ENCODE measurements at regions not wholly inside any gene's neighbourhood (a gene's known extent, or its start where the extent isn't known, plus 50 kb on each side); places are given as distances from the start of the nearest gene placed in this dataset.

GRCh38 chr2:126220331-126220730 is 435.6 kb upstream of the GYPC start:
- TF ChIP-seq POLR2A (IDR thresholded peaks at IDR 0.05), result no peak
- TF ChIP-seq, protein P1, sequence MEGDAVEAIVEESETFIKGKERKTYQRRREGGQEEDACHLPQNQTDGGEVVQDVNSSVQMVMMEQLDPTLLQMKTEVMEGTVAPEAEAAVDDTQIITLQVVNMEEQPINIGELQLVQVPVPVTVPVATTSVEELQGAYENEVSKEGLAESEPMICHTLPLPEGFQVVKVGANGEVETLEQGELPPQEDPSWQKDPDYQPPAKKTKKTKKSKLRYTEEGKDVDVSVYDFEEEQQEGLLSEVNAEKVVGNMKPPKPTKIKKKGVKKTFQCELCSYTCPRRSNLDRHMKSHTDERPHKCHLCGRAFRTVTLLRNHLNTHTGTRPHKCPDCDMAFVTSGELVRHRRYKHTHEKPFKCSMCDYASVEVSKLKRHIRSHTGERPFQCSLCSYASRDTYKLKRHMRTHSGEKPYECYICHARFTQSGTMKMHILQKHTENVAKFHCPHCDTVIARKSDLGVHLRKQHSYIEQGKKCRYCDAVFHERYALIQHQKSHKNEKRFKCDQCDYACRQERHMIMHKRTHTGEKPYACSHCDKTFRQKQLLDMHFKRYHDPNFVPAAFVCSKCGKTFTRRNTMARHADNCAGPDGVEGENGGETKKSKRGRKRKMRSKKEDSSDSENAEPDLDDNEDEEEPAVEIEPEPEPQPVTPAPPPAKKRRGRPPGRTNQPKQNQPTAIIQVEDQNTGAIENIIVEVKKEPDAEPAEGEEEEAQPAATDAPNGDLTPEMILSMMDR (IDR thresholded peaks at IDR 0.05), result no peak
